ENCODE measurements at regions not wholly inside any gene's neighbourhood (a gene's known extent, or its start where the extent isn't known, plus 50 kb on each side); places are given as distances from the start of the nearest gene placed in this dataset.
"Not testable (repeated sequence)": the region's sequence is repeated elsewhere in the genome, so short reads cannot be mapped to it uniquely, and the experiment has no call there.

GRCh38 chr14:105641075-105641937 lies 114.9 kb downstream of the TMEM121 start:
- DNase-seq: no peak

GRCh38 chr14:105641951-105642350 lies 115.6 kb downstream of the TMEM121 start:
- DNase-seq: not testable (repeated sequence)

GRCh38 chr14:105642486-105642885 lies 116.1 kb downstream of the TMEM121 start:
- not testable (repeated sequence) for DNase-seq

GRCh38 chr14:105643406-105644052 lies 117.1 kb downstream of the TMEM121 start:
- not testable (repeated sequence) for DNase-seq

- DNase-seq: not testable (repeated sequence)
These were observed 117.7 kb downstream of the TMEM121 start for GRCh38 chr14:105644053-105644435.

- not testable (repeated sequence) for DNase-seq
These were observed 118.1 kb downstream of the TMEM121 start for GRCh38 chr14:105644457-105644856.

GRCh38 chr14:105644891-105645290 lies 118.5 kb downstream of the TMEM121 start:
- not testable (repeated sequence) for DNase-seq

- not testable (repeated sequence) for DNase-seq
These were observed 119.0 kb downstream of the TMEM121 start for GRCh38 chr14:105645389-105645788.

GRCh38 chr14:105646175-105646574 lies 119.8 kb downstream of the TMEM121 start:
- DNase-seq: no peak

GRCh38 chr14:105646711-105647281 lies 120.4 kb downstream of the TMEM121 start:
- not testable (repeated sequence) for DNase-seq

- not testable (repeated sequence) for DNase-seq
These were observed 121.0 kb downstream of the TMEM121 start for GRCh38 chr14:105647426-105647783.

- DNase-seq: no peak
These were observed 121.6 kb downstream of the TMEM121 start for GRCh38 chr14:105647784-105648608.

GRCh38 chr14:105648609-105649535 lies 122.5 kb downstream of the TMEM121 start:
- not testable (repeated sequence) for DNase-seq

GRCh38 chr14:105652317-105652716 lies 125.9 kb downstream of the TMEM121 start:
- DNase-seq: not testable (repeated sequence)

- not testable (repeated sequence) for DNase-seq
These were observed 127.5 kb downstream of the TMEM121 start for GRCh38 chr14:105653921-105654320.

- not testable (repeated sequence) for DNase-seq
These were observed 132.9 kb downstream of the TMEM121 start for GRCh38 chr14:105659255-105659654.

- no peak for DNase-seq
These were observed 133.6 kb downstream of the TMEM121 start for GRCh38 chr14:105659935-105660527.

GRCh38 chr14:105660816-105661531 lies 134.6 kb downstream of the TMEM121 start:
- no peak for DNase-seq

- not testable (repeated sequence) for DNase-seq
These were observed 135.7 kb downstream of the TMEM121 start for GRCh38 chr14:105662043-105662442.

GRCh38 chr14:105662592-105662991 lies 136.2 kb downstream of the TMEM121 start:
- DNase-seq: not testable (repeated sequence)
